ENCODE measurements at regions not wholly inside any gene's neighbourhood (a gene's known extent, or its start where the extent isn't known, plus 50 kb on each side); places are given as distances from the start of the nearest gene placed in this dataset.

DNA sequence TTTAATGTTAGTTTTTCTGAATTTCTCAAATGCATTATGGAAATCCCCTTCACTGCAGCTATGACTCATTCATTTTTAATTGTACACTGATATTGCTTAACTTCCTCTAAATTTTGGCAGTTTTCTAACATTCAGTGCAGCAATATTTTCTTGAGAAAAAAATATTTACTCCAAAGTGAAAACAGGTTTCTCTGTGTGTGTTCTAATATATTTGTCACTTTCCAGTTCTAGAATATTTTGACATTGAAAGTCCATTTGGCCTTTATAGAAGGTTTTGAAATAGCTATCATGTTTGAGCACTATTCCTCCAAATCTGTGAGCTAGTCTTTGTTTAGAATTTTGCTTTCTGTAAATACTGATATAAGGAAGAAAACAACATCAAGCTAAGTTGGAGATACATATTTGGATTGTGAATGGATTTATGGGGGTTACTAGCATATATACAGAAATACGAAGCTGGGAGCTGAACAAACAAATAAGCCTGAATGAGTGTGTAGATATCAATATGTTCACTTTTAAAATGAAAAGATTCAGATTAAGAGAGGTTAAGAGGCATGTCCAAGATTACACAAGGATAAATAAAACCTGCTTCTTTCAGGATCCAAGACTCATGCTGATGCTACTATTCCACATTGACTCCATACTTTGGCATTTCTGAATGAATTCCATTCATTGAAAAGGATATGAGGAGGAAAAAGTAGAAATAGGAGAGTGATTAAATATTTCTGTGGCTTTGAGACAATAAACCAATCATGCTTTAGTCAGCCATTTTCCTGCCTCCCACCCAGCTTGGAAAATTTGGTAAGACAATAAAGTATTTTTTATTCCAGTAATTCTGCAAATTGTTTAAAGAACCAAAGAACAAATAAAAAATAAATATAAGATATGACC is 57.3 kb upstream of the SLIT2 start:
- TF ChIP-seq POLR2AphosphoS5 (IDR thresholded peaks at IDR 0.05; ENCODE audit: low read depth, low read length) (no peak), TAF1 (IDR thresholded peaks at IDR 0.05; ENCODE audit: borderline replicate concordance, insufficient read depth, low read length) (no peak), SIN3A (IDR thresholded peaks at IDR 0.05; ENCODE audit: borderline replicate concordance, insufficient read depth, low read length) (no peak)
- TF ChIP-seq, protein P1, sequence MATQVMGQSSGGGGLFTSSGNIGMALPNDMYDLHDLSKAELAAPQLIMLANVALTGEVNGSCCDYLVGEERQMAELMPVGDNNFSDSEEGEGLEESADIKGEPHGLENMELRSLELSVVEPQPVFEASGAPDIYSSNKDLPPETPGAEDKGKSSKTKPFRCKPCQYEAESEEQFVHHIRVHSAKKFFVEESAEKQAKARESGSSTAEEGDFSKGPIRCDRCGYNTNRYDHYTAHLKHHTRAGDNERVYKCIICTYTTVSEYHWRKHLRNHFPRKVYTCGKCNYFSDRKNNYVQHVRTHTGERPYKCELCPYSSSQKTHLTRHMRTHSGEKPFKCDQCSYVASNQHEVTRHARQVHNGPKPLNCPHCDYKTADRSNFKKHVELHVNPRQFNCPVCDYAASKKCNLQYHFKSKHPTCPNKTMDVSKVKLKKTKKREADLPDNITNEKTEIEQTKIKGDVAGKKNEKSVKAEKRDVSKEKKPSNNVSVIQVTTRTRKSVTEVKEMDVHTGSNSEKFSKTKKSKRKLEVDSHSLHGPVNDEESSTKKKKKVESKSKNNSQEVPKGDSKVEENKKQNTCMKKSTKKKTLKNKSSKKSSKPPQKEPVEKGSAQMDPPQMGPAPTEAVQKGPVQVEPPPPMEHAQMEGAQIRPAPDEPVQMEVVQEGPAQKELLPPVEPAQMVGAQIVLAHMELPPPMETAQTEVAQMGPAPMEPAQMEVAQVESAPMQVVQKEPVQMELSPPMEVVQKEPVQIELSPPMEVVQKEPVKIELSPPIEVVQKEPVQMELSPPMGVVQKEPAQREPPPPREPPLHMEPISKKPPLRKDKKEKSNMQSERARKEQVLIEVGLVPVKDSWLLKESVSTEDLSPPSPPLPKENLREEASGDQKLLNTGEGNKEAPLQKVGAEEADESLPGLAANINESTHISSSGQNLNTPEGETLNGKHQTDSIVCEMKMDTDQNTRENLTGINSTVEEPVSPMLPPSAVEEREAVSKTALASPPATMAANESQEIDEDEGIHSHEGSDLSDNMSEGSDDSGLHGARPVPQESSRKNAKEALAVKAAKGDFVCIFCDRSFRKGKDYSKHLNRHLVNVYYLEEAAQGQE (IDR thresholded peaks at IDR 0.05; ENCODE audit: insufficient read depth in 1 of 2, low read depth in 2 of 2, low read length in 2 of 2), result no peak

Measured in PFSK-1 (cell line).